Endothelial cell of umbilical vein (primary cell): ENCODE measurements at regions not wholly inside any gene's neighbourhood (a gene's known extent, or its start where the extent isn't known, plus 50 kb on each side); places are given as distances from the start of the nearest gene placed in this dataset.

Experiments
- BruUV-seq: library from RNA; stranded (reverse); fragments of 400-500 nt; replicated peaks from 2 replicates; lab custom pipeline; 2021; lab: Mats Ljungman, UMichigan
- CTCF ChIA-PET: fragments of 300-600, 350-600 bp; sonication (Branson Sonifier 250); formaldehyde crosslinking; loops from one replicate; lab custom pipeline; 2021; ENCODE audit warnings: antibody characterized with exemption, inconsistent platforms; lab: Charles Lee
- POLR2A ChIA-PET: fragments of 300-600, 350-600 bp; sonication (Branson Sonifier 250); formaldehyde crosslinking; loops from one replicate; lab custom pipeline; 2021; ENCODE audit warnings: antibody characterized with exemption, inconsistent platforms; lab: Charles Lee
- DNase-seq: peaks from one replicate; pipeline ENCODE4 v3.0.0-alpha.2; 2011; ENCODE audit warnings: low read depth, low spot score
- FAIRE-seq: peaks from 2 replicates; lab custom pipeline; 2011; peaks lifted over from hg19 to GRCh38; lab: Jason Lieb, UNC
- H2AFZ ChIP-seq: 2 replicates; pipeline ENCODE4 v1.6.0; 2012; ENCODE audit warnings: low read depth, low read length, control low read depth, inconsistent platforms
- H3K27ac ChIP-seq: 2 replicates; pipeline ENCODE4 v1.5.1; 2011; ENCODE audit warnings: low read depth, mild to moderate bottlenecking, control low read depth, low read length, moderate library complexity; ENCODE audit not compliant: insufficient read depth
- H3K27me3 ChIP-seq, 2 experiments: 2 replicates each; pipeline versions ENCODE4 v1.6.0 to v1.6.1; 2011; ENCODE audit warnings: low read length in 2 of 2, mixed read lengths in 1 of 2; ENCODE audit not compliant: control insufficient read depth in 2 of 2, insufficient read depth in 2 of 2
- H3K36me3 ChIP-seq, 2 experiments: 2 replicates in 1 of 2; 3 replicates in 1 of 2; pipeline ENCODE4 v1.5.1; 2011; ENCODE audit warnings: low read length in 2 of 2, mild to moderate bottlenecking in 1 of 2, moderate library complexity in 1 of 2; ENCODE audit not compliant: control insufficient read depth in 2 of 2, insufficient read depth in 2 of 2; ENCODE audit errors: extremely low read depth in 1 of 2
- H3K4me1 ChIP-seq: 3 replicates; pipeline ENCODE4 v1.5.1; 2011; ENCODE audit warnings: mild to moderate bottlenecking, low read length; ENCODE audit not compliant: control insufficient read depth, insufficient read depth; ENCODE audit errors: extremely low read depth
- H3K4me2 ChIP-seq: 2 replicates; pipeline ENCODE4 v1.6.1; 2011; ENCODE audit warnings: low read length, control low read depth, mixed read lengths; ENCODE audit not compliant: insufficient read depth
- H3K4me3 ChIP-seq, 3 experiments: fragments of 200-600 bp in 1 of 3; sonication (generic), shearing (Covaris generic) in 1 of 3; replicated peaks in 1 of 3; 2 replicates each; pipeline ENCODE4 v1.5.1; 2011 to 2016; ENCODE audit warnings: control low read depth in 3 of 3, low read length in 3 of 3, mild to moderate bottlenecking in 2 of 3, inconsistent platforms in 1 of 3, low read depth in 1 of 3, moderate library complexity in 1 of 3; ENCODE audit not compliant: insufficient read depth in 1 of 3
- H3K79me2 ChIP-seq: 2 replicates; pipeline ENCODE4 v1.6.0; 2012; ENCODE audit warnings: low read length, inconsistent platforms; ENCODE audit not compliant: control insufficient read depth, insufficient read depth
- H3K9ac ChIP-seq: replicated peaks from 2 replicates; pipeline ENCODE3; 2011; ENCODE audit warnings: low read length, control low read depth; ENCODE audit not compliant: insufficient read depth; ENCODE audit errors: extremely low read depth
- H3K9me1 ChIP-seq: replicated peaks from 3 replicates; pipeline ENCODE4 v1.6.0; 2011; ENCODE audit warnings: mild to moderate bottlenecking, low read length; ENCODE audit not compliant: control insufficient read depth, insufficient read depth; ENCODE audit errors: extremely low read depth
- H3K9me3 ChIP-seq: replicated peaks from 2 replicates; pipeline ENCODE4 v1.5.1; 2012; ENCODE audit warnings: low read length, inconsistent platforms; ENCODE audit not compliant: control insufficient read depth, insufficient read depth
- H4K20me1 ChIP-seq: replicated peaks from 2 replicates; pipeline ENCODE3; 2011; ENCODE audit warnings: mild to moderate bottlenecking, low read length; ENCODE audit not compliant: control insufficient read depth, insufficient read depth; ENCODE audit errors: extremely low read depth
- EZH2 ChIP-seq: IDR thresholded peaks from 2 replicates; pipeline ENCODE4 v1.6.1; 2012; ENCODE audit warnings: borderline replicate concordance, low read depth, mild to moderate bottlenecking, moderate library complexity, low read length, inconsistent platforms; ENCODE audit not compliant: severe bottlenecking
- FOS ChIP-seq: IDR thresholded peaks from 2 replicates; pipeline ENCODE4 v1.6.1; 2011; ENCODE audit warnings: mild to moderate bottlenecking, low read length, moderate library complexity, borderline replicate concordance; ENCODE audit not compliant: insufficient read depth
- GATA2 ChIP-seq: IDR thresholded peaks from 2 replicates; pipeline ENCODE4 v1.7.0; 2011; ENCODE audit warnings: low read depth, mild to moderate bottlenecking, moderate library complexity, mixed read lengths, low read length; ENCODE audit not compliant: insufficient read length, insufficient read depth
- JUN ChIP-seq: IDR thresholded peaks from 2 replicates; pipeline ENCODE4 v1.6.1; 2011; ENCODE audit warnings: borderline replicate concordance, low read depth; ENCODE audit not compliant: insufficient read length, insufficient read depth
- MYC ChIP-seq: IDR thresholded peaks from one replicate; pipeline ENCODE4 v1.6.1; 2011; ENCODE audit warnings: mild to moderate bottlenecking, low read depth, low read length
- POLR2AphosphoS5 ChIP-seq: IDR thresholded peaks from 2 replicates; pipeline ENCODE4 v1.6.1; 2012; ENCODE audit warnings: low read depth, mild to moderate bottlenecking, control low read depth, low read length, moderate library complexity; ENCODE audit not compliant: insufficient read depth
- dilution Hi-C: fragments of 300-500 bp; cut with MboI; formaldehyde crosslinking; loops from one replicate; pipeline ENCODE4 v1.15.0; 2019; ENCODE audit warnings: low sequenced_read_pairs; ENCODE audit not compliant: extremely low pct_ligation_motif_present
- intact Hi-C: fragments of 100-400 bp; cut with micrococcal nuclease; formaldehyde crosslinking; loops from one replicate; pipeline ENCODE4 v1.10.0; 2022
- TF ChIP-seq, protein P1 (sequence below), 2 donors: IDR thresholded peaks; 1 replicate in 1 of 2; 2 replicates in 1 of 2; pipeline ENCODE4 v1.5.1; 2011; ENCODE audit warnings: low read length in 2 of 2, mild to moderate bottlenecking in 2 of 2, moderate library complexity in 2 of 2, control low read depth in 1 of 2, inconsistent platforms in 1 of 2, low read depth in 1 of 2; ENCODE audit not compliant: insufficient read depth in 1 of 2; ENCODE audit errors: extremely low read depth in 1 of 2
- TF ChIP-seq, protein P2 (sequence below): IDR thresholded peaks from 2 replicates; pipeline ENCODE4 v1.6.1; 2011; ENCODE audit not compliant: insufficient read depth, insufficient read length

DNA sequence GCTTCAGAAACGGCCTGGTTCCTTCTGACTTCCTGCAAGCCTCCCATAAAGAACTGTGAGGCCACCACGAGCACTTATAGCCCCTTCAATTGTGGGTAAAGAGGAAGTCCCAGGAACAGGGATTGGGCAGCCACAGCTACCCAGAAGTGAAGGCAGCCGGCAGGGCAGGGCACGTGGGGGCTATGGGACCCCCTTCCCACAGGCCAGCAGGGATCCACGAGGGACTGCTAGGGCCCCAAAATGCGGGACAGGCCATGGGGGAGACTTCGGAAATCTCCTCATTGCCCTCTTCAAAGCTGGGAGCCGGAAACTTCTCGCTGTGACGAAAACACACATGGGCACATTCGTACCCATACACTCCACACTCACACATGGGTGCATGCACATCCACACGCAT, 196.1 kb upstream of the SALL3 start:
- no peaks in the 10 kb centered on the region for H3K36me3 ChIP-seq
- TF ChIP-seq, protein P1, sequence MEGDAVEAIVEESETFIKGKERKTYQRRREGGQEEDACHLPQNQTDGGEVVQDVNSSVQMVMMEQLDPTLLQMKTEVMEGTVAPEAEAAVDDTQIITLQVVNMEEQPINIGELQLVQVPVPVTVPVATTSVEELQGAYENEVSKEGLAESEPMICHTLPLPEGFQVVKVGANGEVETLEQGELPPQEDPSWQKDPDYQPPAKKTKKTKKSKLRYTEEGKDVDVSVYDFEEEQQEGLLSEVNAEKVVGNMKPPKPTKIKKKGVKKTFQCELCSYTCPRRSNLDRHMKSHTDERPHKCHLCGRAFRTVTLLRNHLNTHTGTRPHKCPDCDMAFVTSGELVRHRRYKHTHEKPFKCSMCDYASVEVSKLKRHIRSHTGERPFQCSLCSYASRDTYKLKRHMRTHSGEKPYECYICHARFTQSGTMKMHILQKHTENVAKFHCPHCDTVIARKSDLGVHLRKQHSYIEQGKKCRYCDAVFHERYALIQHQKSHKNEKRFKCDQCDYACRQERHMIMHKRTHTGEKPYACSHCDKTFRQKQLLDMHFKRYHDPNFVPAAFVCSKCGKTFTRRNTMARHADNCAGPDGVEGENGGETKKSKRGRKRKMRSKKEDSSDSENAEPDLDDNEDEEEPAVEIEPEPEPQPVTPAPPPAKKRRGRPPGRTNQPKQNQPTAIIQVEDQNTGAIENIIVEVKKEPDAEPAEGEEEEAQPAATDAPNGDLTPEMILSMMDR (IDR thresholded peaks at IDR 0.05; ENCODE audit: extremely low read depth in 1 of 2, insufficient read depth in 1 of 2, low read depth in 1 of 2, low read length in 2 of 2), result no peak
- TF ChIP-seq MYC, result no peak
- TF ChIP-seq POLR2AphosphoS5, result no peak
- TF ChIP-seq, protein P2, sequence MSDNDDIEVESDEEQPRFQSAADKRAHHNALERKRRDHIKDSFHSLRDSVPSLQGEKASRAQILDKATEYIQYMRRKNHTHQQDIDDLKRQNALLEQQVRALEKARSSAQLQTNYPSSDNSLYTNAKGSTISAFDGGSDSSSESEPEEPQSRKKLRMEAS, result no peak
- no peak for TF ChIP-seq FOS
- no peak for TF ChIP-seq GATA2
- no peak for TF ChIP-seq EZH2
- no peak for TF ChIP-seq JUN
- ChIA-PET POLR2A (no interaction called here), CTCF (no interaction called here)
- no peak overlapping the region for H2AFZ ChIP-seq
- no peaks in the 10 kb centered on the region for H3K79me2 ChIP-seq
- no peaks in the 10 kb centered on the region for H4K20me1 ChIP-seq
- H3K4me3 ChIP-seq, result no peak overlapping the region
- no peaks in the 10 kb centered on the region for H3K9me1 ChIP-seq
- no peak overlapping the region for H3K4me2 ChIP-seq
- no peaks in the 10 kb centered on the region for H3K4me1 ChIP-seq
- dilution Hi-C loops, result no loop called here
- no peak for FAIRE-seq
- H3K9me3 ChIP-seq, result peaks cover 8% of the 10 kb centered on the region
- DNase-seq, result no peak
- no TSS peak for BruUV-seq
- H3K27me3 ChIP-seq, result no peaks in the 10 kb centered on the region
- H3K27ac ChIP-seq, result no peak overlapping the region
- no peak overlapping the region for H3K9ac ChIP-seq
- intact Hi-C loops, result no loop called here
